ENCODE measurements at regions not wholly inside any gene's neighbourhood (a gene's known extent, or its start where the extent isn't known, plus 50 kb on each side); places are given as distances from the start of the nearest gene placed in this dataset.

GRCh38 chr4:181905708-181906107 is 337.5 kb upstream of the TENM3 start:
- DNase-seq, result no peak

DNA sequence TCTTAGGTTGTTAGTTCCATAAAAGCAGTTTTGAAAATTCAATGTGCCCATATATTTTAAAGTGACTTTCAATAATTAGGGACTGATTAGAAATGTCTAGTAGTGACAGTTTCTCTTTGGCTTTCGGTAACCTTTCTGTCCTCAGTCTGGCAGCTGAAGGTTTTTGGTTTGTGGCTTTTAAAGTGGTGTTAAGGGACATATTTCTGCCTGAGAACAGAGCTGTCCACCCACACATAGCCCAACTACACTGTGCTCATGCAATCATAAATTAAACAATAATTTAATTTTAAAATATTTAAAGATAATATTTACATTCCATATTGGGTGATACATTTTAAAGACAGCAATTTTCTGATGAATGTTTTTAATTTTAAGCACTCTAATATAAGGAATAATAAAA is 335.0 kb upstream of the TENM3 start:
- DNase-seq, result no peak

GRCh38 chr4:181909368-181909767 is 333.8 kb upstream of the TENM3 start:
- DNase-seq, result no peak

DNA sequence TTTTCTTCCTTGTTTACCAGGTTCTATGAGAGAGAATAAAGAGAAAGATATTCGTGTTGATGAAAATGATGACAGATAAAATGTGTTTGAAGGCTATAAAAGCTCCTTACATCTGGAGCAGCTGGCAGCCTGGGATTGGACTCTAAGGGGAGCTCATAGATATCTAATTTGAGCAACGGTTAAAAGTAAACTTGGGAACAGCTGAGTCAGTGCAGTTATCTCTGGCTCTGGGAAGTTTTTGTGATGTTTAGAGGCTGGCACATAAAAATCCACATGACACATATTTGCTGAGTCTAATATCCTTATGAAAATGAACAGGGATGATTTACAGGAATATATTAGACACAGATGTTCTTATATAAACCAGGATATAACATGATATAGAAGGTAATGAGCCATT is 331.8 kb upstream of the TENM3 start:
- DNase-seq, result peak; percentile 3

GRCh38 chr4:181933471-181933870 is 309.7 kb upstream of the TENM3 start:
- no peak for DNase-seq

DNA sequence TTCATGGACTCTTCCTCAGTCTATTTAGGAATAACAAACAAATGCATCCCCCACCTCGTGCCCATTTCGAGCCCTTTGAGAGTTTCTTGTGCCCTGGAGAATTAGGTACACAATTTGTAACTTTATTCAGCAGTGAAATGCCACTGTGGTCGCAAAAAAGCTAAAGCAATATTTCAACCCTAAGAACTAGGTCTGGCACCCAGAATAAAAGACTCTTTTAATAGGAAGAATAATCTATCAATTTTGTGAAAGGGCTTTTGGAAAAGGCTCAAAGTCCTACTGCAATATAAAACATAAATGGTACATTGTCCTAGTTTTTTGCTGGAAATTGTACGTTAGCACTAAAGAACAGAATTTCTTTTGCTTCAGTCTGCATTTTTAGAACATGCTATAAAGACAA is 304.6 kb upstream of the TENM3 start:
- DNase-seq, result no peak

DNA sequence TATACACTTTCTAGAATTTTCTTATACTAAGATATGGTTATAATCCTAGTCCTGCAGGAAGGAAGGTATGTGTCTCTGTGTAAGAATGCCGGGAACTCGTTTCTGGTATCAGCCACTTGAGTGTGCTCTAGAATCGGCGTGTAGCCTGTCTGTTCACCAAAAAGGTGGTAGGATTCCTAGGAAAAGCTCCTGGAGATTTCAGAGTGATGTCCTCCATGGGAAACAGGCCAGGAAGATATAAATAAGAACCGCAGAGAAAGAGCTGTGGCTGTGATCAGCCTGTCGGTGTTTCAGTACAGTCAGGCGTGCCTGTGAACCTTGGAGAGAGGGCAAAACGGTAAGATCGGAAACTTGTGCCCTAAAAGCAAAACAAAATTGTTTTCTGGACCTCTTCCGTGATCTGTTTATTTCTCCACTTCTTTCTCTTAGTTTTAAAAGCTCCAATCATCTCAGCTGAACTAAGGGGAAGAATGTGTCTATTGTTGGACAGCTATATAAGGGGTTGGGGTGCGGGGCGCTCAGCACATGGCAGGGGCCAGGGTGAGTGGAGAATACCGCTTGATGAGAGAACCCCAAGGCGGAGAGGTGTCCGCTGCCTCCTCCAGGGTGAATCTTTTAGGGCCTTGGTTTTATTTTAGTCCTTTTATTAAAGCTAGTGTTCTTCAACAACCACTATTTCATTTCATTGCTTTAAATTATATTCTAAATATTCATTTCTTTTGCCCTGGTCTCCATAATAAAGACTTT is 303.8 kb upstream of the TENM3 start:
- DNase-seq, result no peak

- no peak for DNase-seq
Observed at GRCh38 chr4:181944527-181944926, 298.7 kb upstream of the TENM3 start.

DNA sequence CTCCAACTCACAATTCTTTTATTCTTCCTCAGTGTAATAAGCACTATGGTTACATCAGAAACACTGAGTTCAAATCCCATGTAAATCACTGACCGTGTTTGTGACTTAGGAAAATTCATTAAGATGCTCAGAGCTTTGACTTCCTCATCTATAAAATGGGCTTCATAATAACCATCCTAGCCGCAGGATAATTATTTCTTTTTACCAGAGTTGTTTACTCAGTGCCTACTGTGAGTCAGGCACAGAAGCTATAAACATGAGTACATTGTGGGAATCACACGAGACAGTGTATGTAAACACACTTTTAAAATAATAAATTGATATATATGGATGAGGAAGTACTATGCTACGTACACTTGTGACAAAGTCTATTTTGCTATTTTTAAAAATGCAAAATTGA is 296.3 kb upstream of the TENM3 start:
- no peak for DNase-seq

GRCh38 chr4:181948839-181949382 is 294.3 kb upstream of the TENM3 start:
- DNase-seq, result no peak

DNA sequence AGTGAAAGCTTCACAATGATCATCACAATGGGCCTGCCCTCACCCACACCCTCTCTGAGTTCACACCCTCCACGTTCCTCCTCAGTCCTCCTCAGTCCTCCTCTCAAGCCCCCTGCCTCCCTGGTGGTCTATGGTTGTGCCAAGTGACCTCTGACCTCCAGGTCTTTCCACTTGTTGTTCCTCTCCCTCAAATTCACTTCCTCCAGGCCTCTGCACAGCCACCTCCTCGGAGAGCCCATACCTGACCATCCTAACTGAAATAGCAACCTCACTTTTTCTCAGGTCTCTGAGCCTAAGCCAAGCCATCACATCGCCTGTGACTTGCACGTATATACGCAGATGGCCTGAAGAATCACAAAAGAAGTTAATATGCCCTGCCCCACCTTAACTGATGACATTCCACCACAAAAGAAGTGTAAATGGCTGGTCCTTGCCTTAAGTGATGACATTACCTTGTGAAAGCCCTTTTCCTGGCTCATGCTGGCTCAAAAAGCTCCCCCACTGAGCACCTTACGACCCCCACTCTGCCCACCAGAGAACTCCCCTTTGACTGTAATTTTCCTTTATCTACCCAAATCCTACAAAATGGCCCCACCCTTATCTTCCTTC is 293.4 kb upstream of the TENM3 start:
- DNase-seq, result no peak

- DNase-seq, result no peak
Observed at GRCh38 chr4:181950372-181951127, 292.7 kb upstream of the TENM3 start.

DNA sequence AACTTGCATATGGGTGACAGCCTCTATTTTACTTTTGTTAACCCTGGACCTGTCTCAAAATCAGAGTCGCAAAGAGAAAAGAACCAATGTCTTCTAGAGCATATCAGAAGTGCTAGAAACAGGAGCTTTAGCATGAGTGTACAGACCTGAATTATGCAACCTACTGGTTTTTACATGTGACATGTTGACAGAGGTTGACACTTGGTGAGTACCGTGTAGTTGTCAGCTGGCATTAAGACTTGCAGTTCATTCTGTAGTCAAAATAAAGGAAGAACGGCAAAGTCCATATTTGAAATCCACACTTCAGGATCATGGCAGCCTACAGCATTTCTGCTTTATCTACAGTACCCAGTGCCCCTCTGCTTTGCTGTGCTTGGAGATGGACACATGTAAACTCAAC is 291.9 kb upstream of the TENM3 start:
- DNase-seq, result no peak

GRCh38 chr4:181952478-181952877 is 290.7 kb upstream of the TENM3 start:
- DNase-seq, result no peak

DNA sequence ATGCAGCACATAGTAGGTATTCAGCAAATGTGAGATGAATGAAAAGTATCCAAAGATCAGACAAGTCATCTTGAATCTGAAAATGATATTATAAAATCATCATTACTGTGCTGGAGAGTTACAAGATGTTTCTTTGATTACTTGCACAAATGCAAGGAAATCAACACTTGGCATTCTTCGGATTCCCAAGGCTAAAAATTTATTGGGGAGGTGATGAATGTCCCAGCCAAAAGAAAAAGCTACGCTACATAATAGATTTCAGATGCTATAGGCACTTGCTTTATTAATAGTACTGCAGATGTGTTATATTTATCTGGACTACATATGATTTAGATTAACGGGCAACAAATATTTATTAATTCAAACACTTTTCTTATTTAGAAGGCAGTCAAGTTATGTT is 286.7 kb upstream of the TENM3 start:
- DNase-seq, result no peak

DNA sequence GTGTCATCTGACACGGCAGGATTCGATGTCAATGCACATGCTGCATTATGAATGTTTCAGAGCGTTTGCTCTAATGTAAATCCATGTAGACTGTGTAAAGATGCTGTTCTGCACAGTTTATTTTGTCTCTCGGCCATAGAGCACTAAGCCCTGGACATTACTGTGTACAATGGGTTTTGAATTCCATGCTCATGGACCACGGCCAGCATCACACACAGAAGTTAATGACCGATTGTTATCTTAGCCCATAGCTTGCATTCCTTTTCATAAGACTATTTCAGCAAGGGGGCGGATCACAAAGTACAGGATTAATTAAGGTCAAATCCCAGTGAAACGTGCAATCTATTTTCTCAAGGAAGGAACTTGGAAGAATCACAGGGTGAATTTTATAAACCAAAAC is 286.1 kb upstream of the TENM3 start:
- peak; percentile 75 for DNase-seq

DNA sequence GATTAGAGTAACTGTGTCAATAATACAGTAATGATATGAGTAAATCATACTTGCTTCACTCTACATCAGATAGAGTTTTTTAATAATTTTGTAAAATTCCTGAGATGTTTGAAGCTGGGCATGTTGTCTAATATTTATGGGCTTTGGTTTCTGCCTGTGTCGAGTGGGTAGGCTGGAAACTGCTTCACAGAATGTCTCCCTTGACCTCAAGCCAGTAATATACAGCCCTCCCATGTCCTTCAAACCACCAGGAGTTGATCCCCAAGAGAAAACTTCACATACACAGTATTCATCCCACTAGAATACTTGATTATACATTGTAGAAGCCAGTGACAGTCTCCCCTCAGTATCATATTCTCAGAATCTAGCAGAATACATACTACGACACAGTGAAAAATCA is 284.8 kb upstream of the TENM3 start:
- DNase-seq, result no peak

DNA sequence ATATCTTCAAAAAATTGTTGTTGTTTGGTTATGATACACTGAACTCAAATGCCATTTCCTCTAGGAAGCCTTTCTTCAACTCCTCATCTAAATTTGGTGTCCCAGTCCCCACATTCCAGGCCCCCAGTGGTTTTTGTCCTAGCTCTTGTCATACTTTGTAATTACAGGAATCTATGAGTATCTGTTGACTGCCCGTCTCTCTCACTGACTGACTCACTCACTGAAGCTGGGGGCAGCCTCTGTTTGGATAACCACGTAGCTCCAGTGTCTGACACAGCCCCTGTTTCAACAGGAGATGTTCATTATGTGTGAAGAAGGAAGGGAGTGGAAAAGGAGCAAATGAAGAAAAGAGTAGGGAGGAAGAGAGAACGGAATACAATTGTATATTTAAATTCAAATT is 284.1 kb upstream of the TENM3 start:
- DNase-seq, result peak; percentile 26

DNA sequence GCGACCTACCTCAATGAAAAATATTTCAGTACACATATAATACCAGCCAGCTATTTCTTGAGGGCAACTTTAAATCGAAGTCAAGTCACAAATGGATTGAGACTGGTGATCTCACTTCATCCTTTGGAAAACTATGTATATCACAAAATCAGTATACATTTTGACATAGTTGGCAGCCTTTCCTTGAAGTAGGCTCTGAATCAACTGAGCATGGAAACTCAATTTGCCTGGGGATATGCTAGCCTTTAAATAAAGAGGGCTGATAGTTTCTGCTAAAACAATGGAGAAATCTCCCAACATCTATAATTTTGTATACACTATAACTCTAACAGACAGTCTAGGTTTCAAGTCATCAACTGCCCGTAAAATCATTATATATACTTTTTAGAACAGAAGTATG is 282.8 kb upstream of the TENM3 start:
- no peak for DNase-seq

DNA sequence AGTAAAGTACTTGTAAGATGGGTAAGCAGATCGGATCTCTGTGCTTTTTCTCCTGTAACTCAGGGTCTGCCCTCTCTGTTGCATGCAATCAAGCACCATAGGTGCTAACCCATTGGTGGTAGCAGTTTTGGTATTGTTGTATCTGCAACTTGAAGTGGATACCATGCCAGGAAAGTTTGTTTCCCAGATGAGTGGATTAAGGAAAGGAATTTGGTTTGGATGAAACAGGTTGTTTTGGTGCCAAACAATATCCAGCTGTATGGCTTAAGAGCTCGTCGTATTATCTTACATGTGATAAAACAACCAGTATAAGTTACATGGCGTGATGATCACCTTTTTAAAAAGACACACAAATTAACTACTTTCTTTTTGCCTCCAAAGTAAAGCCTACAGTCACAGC is 280.9 kb upstream of the TENM3 start:
- DNase-seq, result no peak

- no peak for DNase-seq
Observed at GRCh38 chr4:181964731-181965130, 278.5 kb upstream of the TENM3 start.

DNA sequence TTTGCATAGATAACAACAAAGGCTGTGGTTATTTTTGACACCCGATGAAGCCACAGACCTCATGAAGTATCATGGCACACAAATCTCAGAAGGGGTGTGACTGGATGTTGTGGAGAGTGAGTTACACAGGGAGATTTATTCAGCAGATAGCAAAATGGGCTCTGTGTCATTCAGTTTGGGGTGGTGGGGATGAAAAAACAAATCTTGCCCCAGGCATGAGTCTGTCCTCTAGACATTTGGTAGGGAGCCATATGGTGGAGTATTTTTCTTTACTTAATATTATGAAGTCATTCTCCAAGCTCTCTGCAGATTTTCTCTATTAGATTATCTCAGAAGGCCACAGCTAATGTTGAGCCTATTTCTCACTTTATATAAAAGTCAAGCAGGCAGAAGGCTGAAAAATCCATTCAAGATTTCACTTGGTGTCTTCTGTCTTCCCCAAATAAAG is 277.1 kb upstream of the TENM3 start:
- DNase-seq, result no peak

GRCh38 chr4:181967401-181967800 is 275.8 kb upstream of the TENM3 start:
- no peak for DNase-seq

DNA sequence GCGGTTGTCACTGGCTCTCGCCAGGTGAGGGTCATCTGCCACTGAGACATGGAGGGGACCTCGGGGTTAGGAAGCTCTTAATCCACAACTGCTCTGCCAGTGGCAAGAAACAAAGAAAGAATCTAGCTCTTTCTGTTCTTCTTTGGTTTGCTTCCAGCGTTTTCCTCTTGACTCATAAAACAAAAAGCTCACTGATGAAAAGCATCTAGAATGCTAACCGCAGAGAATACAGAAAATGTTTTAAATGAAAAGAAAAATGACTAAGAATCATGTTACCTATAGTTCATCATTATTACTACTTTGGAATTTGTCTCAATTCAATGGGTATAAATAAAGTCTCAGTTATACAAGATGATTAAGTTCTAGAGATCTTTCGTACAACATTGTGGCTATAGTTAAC is 274.8 kb upstream of the TENM3 start:
- no peak for DNase-seq
